GM13976 (cell line): ENCODE measurements at regions not wholly inside any gene's neighbourhood (a gene's known extent, or its start where the extent isn't known, plus 50 kb on each side); places are given as distances from the start of the nearest gene placed in this dataset.

ENCODE experiments used
- DNase-seq: peaks from one replicate; pipeline ENCODE4 v3.0.0; 2012; ENCODE audit warnings: low spot score
- CTCF ChIP-seq: IDR thresholded peaks from 2 replicates; pipeline ENCODE4 v1.5.1; 2012; ENCODE audit warnings: borderline replicate concordance, mild to moderate bottlenecking; ENCODE audit not compliant: insufficient read depth; ENCODE audit errors: extremely low read depth, missing control alignments, control extremely low read depth
- in situ Hi-C: fragments of 300-500 bp; cut with MboI; formaldehyde crosslinking; loops from one replicate; pipeline ENCODE4 v1.12.0; 2022; ENCODE audit warnings: low sequenced_read_pairs, mixed read lengths, inconsistent platforms; ENCODE audit not compliant: unreplicated experiment

DNA sequence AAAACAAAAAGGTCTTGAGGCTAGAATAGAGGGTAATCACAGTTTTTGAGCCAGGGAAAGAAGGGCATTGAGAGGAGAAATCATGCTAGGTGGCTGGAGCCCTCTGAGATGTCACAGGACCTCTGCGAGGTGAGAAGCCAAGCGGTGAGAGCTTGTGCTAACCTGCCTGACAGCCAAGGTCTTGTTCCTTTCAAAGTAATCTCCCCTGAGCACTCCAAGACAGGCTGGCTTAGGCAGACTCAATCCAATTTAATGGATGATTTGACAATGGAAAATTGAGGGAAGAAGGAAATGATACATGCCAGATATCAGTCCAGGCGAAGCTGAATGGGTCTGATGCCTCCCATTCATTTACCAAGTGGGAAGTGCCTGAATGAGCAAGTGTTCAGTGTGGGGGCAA, 311.9 kb upstream of the PTBP2 start:
- in situ Hi-C loops = no loop called here
- no peak for DNase-seq
- TF ChIP-seq CTCF = no peak

DNA sequence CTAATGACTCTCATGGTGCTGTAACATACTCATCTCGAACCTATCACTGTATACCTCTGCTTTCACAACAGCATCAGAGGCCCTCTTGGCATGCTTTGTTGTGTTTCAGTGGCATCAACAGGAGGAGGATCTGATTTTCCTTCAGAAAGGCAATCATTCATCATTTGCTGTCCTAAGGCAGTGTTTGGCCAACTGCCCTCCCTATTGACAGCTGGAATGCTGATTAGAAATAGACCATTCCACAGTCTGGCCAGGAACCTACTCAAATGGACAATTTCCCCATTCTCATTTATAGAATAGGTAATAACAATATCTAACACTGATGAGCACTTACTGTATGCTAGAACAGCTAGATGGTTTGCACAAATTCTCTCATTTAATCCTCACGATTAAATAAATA, 310.6 kb upstream of the PTBP2 start:
- no peak for TF ChIP-seq CTCF
- DNase-seq = no peak
- in situ Hi-C loops = no loop called here

DNA sequence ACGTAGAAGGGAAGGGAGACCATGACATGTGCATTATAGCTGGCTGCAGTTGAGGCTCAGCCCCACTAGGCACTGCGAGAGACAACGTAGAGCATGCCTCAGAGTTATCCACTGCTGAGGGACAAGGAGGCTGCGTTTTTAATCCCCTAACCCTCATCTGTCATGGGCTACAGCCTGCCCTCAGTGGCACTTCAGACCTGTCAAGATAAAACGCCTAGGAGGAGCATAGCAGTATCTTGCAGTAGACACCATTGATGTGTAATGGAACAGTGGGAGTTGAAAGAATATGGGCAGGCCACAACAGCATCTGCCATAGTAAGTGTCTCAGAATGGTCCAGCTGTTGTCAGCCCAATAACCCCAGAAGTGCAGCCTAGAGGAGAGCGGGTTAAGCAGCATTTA, 307.0 kb upstream of the PTBP2 start:
- no peak for DNase-seq
- no peak for TF ChIP-seq CTCF
- in situ Hi-C loops = no loop called here

DNA sequence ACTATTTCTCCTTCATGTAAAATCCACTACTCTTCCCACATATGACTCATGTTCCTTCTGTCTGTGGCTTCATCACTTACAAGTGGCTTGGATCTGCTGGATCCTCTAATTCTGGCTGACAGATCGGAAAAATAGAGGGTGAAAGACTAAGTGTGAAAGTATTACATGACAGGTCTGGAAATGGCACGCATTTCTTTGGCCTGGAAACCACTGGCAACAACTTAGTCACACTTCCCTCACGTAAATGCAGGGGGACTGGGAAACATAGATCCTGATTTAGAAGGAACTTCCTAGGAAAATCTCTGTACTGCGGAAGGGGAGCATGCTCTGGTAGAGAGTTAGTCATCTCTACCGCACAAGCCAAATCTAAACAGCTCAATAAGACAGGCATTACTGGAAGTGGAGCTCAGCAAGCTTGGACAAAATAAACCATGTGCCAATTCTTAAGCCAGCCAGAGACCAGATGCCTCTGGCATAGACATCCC, 305.4 kb upstream of the PTBP2 start:
- DNase-seq = no peak
- in situ Hi-C loops = no loop called here

GRCh38 chr1:96416701-96417444, 304.7 kb upstream of the PTBP2 start:
- TF ChIP-seq CTCF = no peak
- DNase-seq = peak; percentile 27
- in situ Hi-C loops = no loop called here

More for the DNA sequence above, 305.4 kb upstream of the PTBP2 start:
- TF ChIP-seq CTCF = no peak

GRCh38 chr1:96418969-96419368, 302.6 kb upstream of the PTBP2 start:
- no peak for DNase-seq
- no peak for TF ChIP-seq CTCF
- in situ Hi-C loops = no loop called here
